ENCODE measurements at regions not wholly inside any gene's neighbourhood (a gene's known extent, or its start where the extent isn't known, plus 50 kb on each side); places are given as distances from the start of the nearest gene placed in this dataset.

GRCh38 chr2:181240844-181241243 lies 216.3 kb upstream of the ITGA4 start:
- TF ChIP-seq, protein P1, sequence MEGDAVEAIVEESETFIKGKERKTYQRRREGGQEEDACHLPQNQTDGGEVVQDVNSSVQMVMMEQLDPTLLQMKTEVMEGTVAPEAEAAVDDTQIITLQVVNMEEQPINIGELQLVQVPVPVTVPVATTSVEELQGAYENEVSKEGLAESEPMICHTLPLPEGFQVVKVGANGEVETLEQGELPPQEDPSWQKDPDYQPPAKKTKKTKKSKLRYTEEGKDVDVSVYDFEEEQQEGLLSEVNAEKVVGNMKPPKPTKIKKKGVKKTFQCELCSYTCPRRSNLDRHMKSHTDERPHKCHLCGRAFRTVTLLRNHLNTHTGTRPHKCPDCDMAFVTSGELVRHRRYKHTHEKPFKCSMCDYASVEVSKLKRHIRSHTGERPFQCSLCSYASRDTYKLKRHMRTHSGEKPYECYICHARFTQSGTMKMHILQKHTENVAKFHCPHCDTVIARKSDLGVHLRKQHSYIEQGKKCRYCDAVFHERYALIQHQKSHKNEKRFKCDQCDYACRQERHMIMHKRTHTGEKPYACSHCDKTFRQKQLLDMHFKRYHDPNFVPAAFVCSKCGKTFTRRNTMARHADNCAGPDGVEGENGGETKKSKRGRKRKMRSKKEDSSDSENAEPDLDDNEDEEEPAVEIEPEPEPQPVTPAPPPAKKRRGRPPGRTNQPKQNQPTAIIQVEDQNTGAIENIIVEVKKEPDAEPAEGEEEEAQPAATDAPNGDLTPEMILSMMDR (IDR thresholded peaks at IDR 0.05): no peak
- TF ChIP-seq EP300 (IDR thresholded peaks at IDR 0.05) (no peak), POLR2A (IDR thresholded peaks at IDR 0.05; ENCODE audit: low read depth) (no peak), POLR2AphosphoS5 (IDR thresholded peaks at IDR 0.05) (no peak)

Measured in esophagus muscularis mucosa (tissue), 4 donors.